GM12874 (cell line): ENCODE measurements at regions not wholly inside any gene's neighbourhood (a gene's known extent, or its start where the extent isn't known, plus 50 kb on each side); places are given as distances from the start of the nearest gene placed in this dataset.
A peak's percentile ranks its signal among the peaks of the same experiment; 100 is the strongest.

Experiments used
- CTCF ChIP-seq: IDR thresholded peaks from 2 replicates; pipeline ENCODE4 v1.5.1; 2011; ENCODE audit warnings: low read depth, mild to moderate bottlenecking, control low read depth, low read length, moderate library complexity; ENCODE audit not compliant: insufficient read depth

- no peak for TF ChIP-seq CTCF
Observed at GRCh38 chr10:27451054-27451453, 53.0 kb upstream of the RAB18 start.

- TF ChIP-seq CTCF, result no peak
Observed at GRCh38 chr10:27450225-27450624, 53.9 kb upstream of the RAB18 start.

DNA sequence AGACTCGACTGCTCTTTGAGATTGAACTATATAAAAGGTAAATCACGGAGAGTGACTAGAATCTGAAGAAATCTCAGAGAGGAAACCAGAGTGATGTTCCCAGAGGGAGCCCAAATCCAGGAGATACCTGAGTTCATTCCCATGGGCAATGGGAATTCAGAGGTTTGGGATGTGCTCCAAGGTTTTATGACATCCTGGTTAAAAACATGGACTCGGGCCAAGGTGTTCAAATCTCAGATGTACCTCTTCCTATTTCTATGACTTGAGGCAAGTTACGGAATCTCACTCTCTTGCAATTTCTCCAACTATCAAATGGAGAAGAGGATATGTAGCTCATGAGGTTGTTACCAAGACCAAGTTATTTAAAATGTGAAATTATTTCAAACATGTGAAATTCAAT lies 54.5 kb upstream of the RAB18 start:
- no peak for TF ChIP-seq CTCF

DNA sequence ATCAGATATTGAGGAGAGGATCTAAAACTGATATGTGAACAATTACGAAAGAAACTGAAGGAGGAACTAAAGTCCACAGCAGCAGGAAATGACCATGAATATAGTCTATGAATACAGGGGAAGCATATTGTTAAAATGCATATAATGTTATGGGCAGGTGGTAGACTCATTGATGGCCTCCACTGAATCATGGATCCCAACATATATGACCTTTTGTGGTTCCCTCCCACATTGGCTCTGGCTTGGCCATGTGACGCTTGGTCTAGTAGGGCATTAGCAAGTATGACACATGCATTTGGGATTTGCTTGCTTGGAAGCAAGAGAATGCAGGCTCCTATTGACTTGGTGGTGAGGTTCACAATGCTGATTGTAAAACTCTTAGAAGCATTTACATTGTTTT lies 55.2 kb upstream of the RAB18 start:
- TF ChIP-seq CTCF, result no peak

- no peak for TF ChIP-seq CTCF
Observed at GRCh38 chr10:27447540-27447939, 56.6 kb upstream of the RAB18 start.

DNA sequence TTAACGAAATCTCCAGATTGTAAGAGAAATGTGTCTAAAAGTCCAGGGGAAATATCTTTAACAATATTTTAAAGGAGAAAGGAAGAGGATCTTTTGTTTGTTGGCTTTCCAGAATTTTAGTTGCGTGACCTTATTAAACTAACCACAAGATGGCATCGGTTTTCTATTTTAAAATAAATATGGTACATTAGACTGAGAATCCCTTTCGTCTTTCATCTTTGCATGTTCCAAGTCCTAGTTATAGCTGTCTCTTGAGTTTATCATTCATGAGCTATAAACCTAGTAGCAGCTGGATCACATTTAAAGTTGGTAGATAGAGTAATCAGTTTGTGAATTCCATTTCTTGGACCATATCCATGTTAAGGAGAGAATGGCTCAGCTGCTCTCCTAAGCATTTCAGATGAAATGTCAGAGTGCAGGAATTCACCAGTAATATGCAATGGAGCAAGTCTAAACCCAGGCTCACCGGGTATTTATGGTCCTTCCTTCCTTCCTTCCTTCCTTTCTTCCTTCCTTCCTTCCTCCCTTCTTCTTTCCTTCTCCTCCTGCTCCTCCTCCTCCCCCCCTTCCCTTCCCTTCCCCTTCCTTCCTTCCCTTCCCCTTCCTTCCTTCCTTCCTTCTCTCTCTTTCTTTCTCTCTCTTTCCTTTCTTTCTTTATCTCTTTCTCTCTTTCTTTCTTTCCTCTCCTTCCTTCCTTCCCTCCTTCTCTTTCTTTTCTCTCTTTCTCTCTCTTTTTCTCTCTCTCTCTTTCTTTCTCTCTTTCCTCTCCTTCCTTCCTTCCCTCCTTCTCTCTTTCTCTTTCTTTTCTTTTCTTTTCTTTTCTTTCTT lies 57.8 kb upstream of the RAB18 start:
- 0 out of 2 replicates have a peak, but pooled peaks have one; percentile 9 for TF ChIP-seq CTCF

DNA sequence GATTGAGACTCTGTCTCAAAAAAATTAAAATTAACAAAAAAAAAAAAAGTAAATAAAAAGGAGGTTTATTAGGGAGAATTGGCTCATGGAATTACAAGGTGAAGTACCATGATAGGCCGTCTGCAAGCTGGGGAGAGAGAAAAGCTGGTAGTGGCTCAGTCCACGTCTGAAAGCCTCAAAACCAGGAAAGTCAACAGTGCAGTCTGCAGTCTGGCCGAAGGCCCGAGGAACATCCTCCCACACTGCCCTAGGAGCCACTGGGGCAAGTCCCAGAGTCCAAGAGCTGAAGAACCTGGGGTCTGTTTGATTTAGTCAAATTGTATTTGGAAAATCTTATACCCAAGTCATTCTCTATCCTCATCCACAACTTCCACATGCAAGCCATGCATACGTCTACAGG lies 59.0 kb upstream of the RAB18 start:
- TF ChIP-seq CTCF, result no peak
